ENCODE measurements at regions not wholly inside any gene's neighbourhood (a gene's known extent, or its start where the extent isn't known, plus 50 kb on each side); places are given as distances from the start of the nearest gene placed in this dataset.
"Not testable (repeated sequence)": the region's sequence is repeated elsewhere in the genome, so short reads cannot be mapped to it uniquely, and the experiment has no call there.

DNA sequence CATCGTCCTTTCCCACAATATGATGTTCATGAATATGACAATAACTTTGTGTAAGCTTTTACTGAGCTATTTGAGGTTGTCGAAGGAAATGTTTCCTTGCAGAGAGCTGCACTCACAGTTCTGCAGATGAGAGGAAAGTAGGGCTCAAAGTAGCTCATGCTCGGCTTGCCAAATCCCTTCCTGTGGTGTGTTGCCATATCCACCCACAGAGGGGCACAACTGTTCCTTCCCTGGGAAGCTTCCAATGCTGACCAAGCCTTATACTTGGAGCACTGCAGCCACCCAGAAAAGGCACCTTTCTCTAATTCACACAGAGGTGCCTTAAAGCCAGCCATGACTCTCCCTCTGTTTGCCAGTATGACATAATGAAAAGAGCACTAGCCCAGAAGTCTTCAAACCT lies 390.3 kb downstream of the CAAP1 start:
- intact Hi-C loops (cut with DNase I) = no loop called here
- ATAC-seq = no peak
- TF ChIP-seq, protein P1, sequence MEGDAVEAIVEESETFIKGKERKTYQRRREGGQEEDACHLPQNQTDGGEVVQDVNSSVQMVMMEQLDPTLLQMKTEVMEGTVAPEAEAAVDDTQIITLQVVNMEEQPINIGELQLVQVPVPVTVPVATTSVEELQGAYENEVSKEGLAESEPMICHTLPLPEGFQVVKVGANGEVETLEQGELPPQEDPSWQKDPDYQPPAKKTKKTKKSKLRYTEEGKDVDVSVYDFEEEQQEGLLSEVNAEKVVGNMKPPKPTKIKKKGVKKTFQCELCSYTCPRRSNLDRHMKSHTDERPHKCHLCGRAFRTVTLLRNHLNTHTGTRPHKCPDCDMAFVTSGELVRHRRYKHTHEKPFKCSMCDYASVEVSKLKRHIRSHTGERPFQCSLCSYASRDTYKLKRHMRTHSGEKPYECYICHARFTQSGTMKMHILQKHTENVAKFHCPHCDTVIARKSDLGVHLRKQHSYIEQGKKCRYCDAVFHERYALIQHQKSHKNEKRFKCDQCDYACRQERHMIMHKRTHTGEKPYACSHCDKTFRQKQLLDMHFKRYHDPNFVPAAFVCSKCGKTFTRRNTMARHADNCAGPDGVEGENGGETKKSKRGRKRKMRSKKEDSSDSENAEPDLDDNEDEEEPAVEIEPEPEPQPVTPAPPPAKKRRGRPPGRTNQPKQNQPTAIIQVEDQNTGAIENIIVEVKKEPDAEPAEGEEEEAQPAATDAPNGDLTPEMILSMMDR (IDR thresholded peaks at IDR 0.05) = no peak

DNA sequence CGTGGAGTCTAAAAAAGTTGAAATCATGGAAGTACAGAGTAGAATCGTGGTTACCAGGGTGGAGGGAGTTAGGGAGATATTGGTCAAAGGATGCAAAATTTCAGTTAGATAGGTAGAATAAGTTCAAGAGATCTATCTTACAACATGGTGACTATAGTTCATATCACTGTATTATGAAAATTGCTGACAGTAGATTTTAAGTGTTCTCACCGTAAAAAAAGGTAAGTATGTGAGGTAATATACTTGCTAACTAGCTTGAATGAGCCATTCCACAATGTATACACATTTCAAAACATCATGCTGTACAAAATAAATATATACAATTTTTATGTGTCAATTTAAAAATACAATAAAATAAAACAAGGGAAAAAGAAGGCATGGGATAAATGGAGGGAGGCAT lies 392.1 kb downstream of the CAAP1 start:
- H3K9me3 ChIP-seq = peaks cover 0 to 6% of the 10 kb centered on the region in 2 donors
- no peak overlapping the region for H3K4me3 ChIP-seq
- H3K4me1 ChIP-seq = no peaks in the 10 kb centered on the region
- DNase-seq (no peak), ATAC-seq (no peak)
- H3K36me3 ChIP-seq = no peaks in the 10 kb centered on the region
- no peak overlapping the region for H3K27ac ChIP-seq
- intact Hi-C loops (cut with DNase I) = no loop called here
- H3K27me3 ChIP-seq = no peaks in the 10 kb centered on the region
- TF ChIP-seq, protein P1 (IDR thresholded peaks at IDR 0.05) = no peak

More for the DNA sequence above, 390.3 kb downstream of the CAAP1 start:
- no peak for DNase-seq
- Histone ChIP-seq H3K9me3 (peaks cover 0 to 4% of the 10 kb centered on the region in 2 donors), H3K27me3 (no peaks in the 10 kb centered on the region), H3K4me1 (no peaks in the 10 kb centered on the region), H3K27ac (no peak overlapping the region), H3K36me3 (no peaks in the 10 kb centered on the region), H3K4me3 (no peak overlapping the region)

DNA sequence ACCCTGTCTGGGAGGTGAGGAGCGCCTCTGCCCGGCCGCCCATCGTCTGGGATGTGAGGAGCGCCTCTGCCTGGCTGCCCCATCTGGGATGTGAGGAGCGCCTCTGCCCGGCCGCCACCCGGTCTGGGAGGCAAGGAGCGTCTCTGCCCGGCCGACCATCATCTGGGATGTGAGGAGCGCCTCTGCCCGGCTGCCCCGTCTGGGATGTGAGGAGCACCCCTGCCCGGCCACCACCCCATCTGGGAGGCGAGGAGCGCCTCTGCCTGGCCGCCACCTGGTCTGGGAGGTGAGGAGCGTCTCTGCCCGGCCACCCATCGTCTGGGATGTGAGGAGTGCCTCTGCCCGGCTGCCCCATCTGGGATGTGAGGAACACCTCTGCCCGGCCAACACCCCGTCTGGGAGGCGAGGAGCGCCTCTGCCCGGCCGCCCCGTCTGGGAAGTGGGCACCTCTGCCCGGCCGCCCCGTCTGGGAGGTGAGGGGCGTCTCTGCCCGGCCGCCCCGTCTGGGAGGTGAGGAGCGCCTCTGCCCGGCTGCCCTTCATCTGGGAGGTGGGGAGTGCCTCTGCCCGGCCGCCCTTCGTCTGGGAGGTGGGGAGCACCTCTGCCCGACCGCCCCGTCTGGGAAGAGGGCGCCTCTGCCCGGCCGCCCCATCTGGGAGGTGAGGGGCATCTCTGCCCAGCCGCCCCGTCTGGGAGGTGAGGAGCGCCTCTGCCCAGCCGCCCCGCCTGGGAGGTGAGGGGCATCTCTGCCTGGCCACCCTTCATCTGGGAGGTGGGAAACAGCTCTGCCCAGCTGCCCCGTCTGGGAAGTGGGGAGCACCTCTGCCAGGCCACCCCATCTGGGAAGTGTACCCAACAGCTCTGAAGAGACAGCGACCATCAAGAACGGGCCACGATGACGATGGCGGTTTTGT lies 399.7 kb downstream of the CAAP1 start:
- intact Hi-C loops (cut with DNase I); ATAC-seq; H3K4me1 ChIP-seq; H3K27ac ChIP-seq; H3K4me3 ChIP-seq; H3K27me3 ChIP-seq; H3K36me3 ChIP-seq: not testable (repeated sequence)
- peak in 1 of 4 donors; percentile 67 for DNase-seq
- H3K9me3 ChIP-seq = peaks cover 0 to 29% of the 10 kb centered on the region in 2 donors

DNA sequence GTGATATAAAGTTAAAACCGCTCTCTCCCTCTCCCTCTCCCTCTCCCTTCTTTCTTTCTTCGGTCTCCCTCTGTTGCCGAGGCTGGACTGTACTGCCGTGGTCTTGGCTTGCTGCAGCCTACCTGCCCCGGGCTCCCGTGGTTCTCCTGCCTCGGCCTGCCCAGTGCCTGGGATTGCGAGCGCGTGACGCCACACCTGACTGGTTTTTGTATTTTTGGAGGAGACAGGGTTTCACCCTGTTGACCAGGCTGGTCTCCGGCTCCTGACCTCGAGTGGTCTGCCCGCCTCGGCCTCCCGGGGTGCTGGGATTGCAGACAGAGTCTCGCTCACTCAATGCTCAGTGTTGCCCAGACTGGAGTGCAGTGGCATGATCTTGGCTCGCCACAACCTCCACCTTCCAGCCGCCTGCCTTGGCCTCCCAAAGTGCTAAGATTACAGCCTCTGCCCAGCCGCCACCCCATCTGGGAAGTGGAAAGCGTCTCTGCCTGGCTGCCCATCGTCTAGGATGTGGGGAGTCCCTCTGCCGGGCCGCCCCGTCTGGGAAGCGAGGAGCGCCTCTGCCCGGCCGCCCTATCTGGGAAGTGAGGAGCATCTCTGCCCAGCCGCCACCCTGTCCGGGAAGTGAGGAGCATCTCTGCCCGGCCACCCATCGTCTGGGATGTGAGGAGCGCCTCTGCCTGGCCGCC lies 400.5 kb downstream of the CAAP1 start:
- H3K4me1 ChIP-seq; intact Hi-C loops (cut with DNase I); H3K27me3 ChIP-seq; H3K36me3 ChIP-seq; ATAC-seq; H3K27ac ChIP-seq; H3K4me3 ChIP-seq: not testable (repeated sequence)
- DNase-seq = peak in 1 of 4 donors; percentile 49
- peaks cover 0 to 23% of the 10 kb centered on the region in 2 donors for H3K9me3 ChIP-seq

DNA sequence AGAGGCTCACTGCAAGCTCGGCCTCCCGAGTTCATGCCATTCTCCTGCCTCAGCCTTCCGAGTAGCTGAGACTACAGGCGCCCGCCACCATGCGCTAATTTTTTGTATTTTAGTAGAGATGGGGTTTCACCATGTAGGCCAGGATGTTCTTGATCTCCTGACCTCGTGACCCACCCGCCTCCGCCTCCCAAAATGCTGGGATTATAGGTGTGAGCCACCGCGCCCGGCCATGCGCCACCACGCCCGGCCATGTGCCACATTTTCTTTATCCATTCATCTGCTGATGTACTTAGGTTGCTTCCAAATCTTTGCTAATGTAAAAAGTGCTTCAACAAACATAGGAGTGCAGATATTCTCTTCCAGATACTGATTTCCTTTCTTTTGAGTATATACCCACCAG lies 408.6 kb downstream of the CAAP1 start:
- no peak overlapping the region for H3K4me3 ChIP-seq
- TF ChIP-seq, protein P1 (IDR thresholded peaks at IDR 0.05) = no peak
- H3K9me3 ChIP-seq = peaks cover 0 to 9% of the 10 kb centered on the region in 2 donors
- intact Hi-C loops (cut with DNase I) = loop anchor here in 1 of 2 donors (10.0 kb wide), 1 partner anchor 49 kb away; no protein-coding TSS in a partner anchor
- no peak overlapping the region for H3K27ac ChIP-seq
- peak in 1 of 4 donors; percentile 37 for DNase-seq
- H3K27me3 ChIP-seq = no peaks in the 10 kb centered on the region
- no peak for ATAC-seq
- no peaks in the 10 kb centered on the region for H3K36me3 ChIP-seq
- no peaks in the 10 kb centered on the region for H3K4me1 ChIP-seq

DNA sequence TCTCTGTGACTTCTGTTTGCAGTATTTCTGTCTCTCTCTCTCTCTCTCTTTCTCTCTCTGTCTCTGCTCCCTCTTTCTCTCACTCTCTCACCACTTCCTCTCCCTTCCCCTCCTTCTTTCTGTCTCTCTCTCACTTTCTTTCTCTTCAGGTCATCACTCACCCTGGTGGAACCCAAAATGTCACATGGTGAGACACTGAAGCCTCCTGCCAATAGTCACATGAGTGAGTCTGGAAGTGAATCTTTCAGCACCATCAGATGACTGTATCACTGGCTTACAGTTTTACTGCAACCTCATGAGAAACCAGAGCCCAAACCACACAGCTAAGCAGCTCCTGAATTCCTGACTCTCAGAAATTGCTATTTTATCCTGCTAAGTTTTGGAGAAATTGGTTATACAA lies 414.6 kb downstream of the CAAP1 start:
- Histone ChIP-seq H3K4me3 (no peak overlapping the region), H3K27ac (no peak overlapping the region), H3K27me3 (no peaks in the 10 kb centered on the region), H3K4me1 (no peaks in the 10 kb centered on the region), H3K36me3 (no peaks in the 10 kb centered on the region), H3K9me3 (peaks cover 0 to 5% of the 10 kb centered on the region in 2 donors)
- DNase-seq (no peak), ATAC-seq (no peak)
- intact Hi-C loops (cut with DNase I) = no loop called here
- TF ChIP-seq, protein P1 (IDR thresholded peaks at IDR 0.05) = no peak
